ENCODE measurements at regions not wholly inside any gene's neighbourhood (a gene's known extent, or its start where the extent isn't known, plus 50 kb on each side); places are given as distances from the start of the nearest gene placed in this dataset.
"Not testable (repeated sequence)": the region's sequence is repeated elsewhere in the genome, so short reads cannot be mapped to it uniquely, and the experiment has no call there.

- no peaks in the 10 kb centered on the region for H3K4me1 ChIP-seq (ENCODE audit: control extremely low read depth in 1 of 4, control insufficient read depth in 4 of 4, insufficient read depth in 4 of 4, low read length in 3 of 4)
- H3K4me3 ChIP-seq (ENCODE audit: control insufficient read depth in 1 of 7, extremely low read depth in 1 of 7, insufficient read depth in 4 of 7, low read depth in 2 of 7, low read length in 6 of 7), result no peak overlapping the region
- no peaks in the 10 kb centered on the region for H3K36me3 ChIP-seq (ENCODE audit: control insufficient read depth in 4 of 4, insufficient read depth in 4 of 4, low read length in 3 of 4)
- no peak overlapping the region for H3K27ac ChIP-seq (ENCODE audit: insufficient read depth in 1 of 2, low read depth in 1 of 2, low read length in 2 of 2, poor library complexity in 1 of 2, severe bottlenecking in 2 of 2)
- POLR2A ChIA-PET, result no interaction called here
- WGBS (ENCODE audit: insufficient coverage), result 100% methylated on average over 3 of the region's 3 CpGs
- CTCF ChIA-PET, result interaction anchor here (1.0 kb wide), 1 partner anchor 13 kb away, joined by 3 read pairs; no protein-coding TSS in a partner anchor
- no peak for DNase-seq
- no peaks in the 10 kb centered on the region for H3K27me3 ChIP-seq (replicated peaks in 2 of 5; ENCODE audit: control insufficient read depth in 4 of 5, insufficient read depth in 5 of 5, low read length in 4 of 5)
- H3K9me3 ChIP-seq (ENCODE audit: control extremely low read depth in 1 of 5, control insufficient read depth in 4 of 5, insufficient read depth in 2 of 5, low read depth in 1 of 5, low read length in 4 of 5), result no peaks in the 10 kb centered on the region
These were observed 432.8 kb downstream of the CD83 start for GRCh38 chr6:14550410-14550809.

- Histone ChIP-seq H3K4me3 (ENCODE audit: control insufficient read depth in 1 of 7, extremely low read depth in 1 of 7, insufficient read depth in 4 of 7, low read depth in 2 of 7, low read length in 6 of 7) (no peak overlapping the region), H3K27ac (ENCODE audit: insufficient read depth in 1 of 2, low read depth in 1 of 2, low read length in 2 of 2, poor library complexity in 1 of 2, severe bottlenecking in 2 of 2) (no peak overlapping the region), H3K36me3 (ENCODE audit: control insufficient read depth in 4 of 4, insufficient read depth in 4 of 4, low read length in 3 of 4) (no peaks in the 10 kb centered on the region), H3K27me3 (replicated peaks in 2 of 5; ENCODE audit: control insufficient read depth in 4 of 5, insufficient read depth in 5 of 5, low read length in 4 of 5) (no peaks in the 10 kb centered on the region), H3K4me1 (ENCODE audit: control extremely low read depth in 1 of 4, control insufficient read depth in 4 of 4, insufficient read depth in 4 of 4, low read length in 3 of 4) (no peaks in the 10 kb centered on the region), H3K9me3 (ENCODE audit: control extremely low read depth in 1 of 5, control insufficient read depth in 4 of 5, insufficient read depth in 2 of 5, low read depth in 1 of 5, low read length in 4 of 5) (no peaks in the 10 kb centered on the region)
- POLR2A ChIA-PET, result no interaction called here
- CTCF ChIA-PET, result interaction anchor here (1.0 kb wide), 1 partner anchor 14 kb away, joined by 3 read pairs; no protein-coding TSS in a partner anchor
- WGBS (ENCODE audit: insufficient coverage), result 100% methylated on average over 3 of the region's 3 CpGs
- DNase-seq, result no peak
These were observed 433.2 kb downstream of the CD83 start for GRCh38 chr6:14550822-14551221.

- POLR2A ChIA-PET; H3K9me3 ChIP-seq (ENCODE audit: control extremely low read depth in 1 of 5, control insufficient read depth in 4 of 5, insufficient read depth in 2 of 5, low read depth in 1 of 5, low read length in 4 of 5); DNase-seq; H3K27ac ChIP-seq (ENCODE audit: insufficient read depth in 1 of 2, low read depth in 1 of 2, low read length in 2 of 2, poor library complexity in 1 of 2, severe bottlenecking in 2 of 2); H3K36me3 ChIP-seq (ENCODE audit: control insufficient read depth in 4 of 4, insufficient read depth in 4 of 4, low read length in 3 of 4); H3K4me3 ChIP-seq (ENCODE audit: control insufficient read depth in 1 of 7, extremely low read depth in 1 of 7, insufficient read depth in 4 of 7, low read depth in 2 of 7, low read length in 6 of 7); H3K4me1 ChIP-seq (ENCODE audit: control extremely low read depth in 1 of 4, control insufficient read depth in 4 of 4, insufficient read depth in 4 of 4, low read length in 3 of 4); H3K27me3 ChIP-seq (replicated peaks in 2 of 5; ENCODE audit: control insufficient read depth in 4 of 5, insufficient read depth in 5 of 5, low read length in 4 of 5): not testable (repeated sequence)
- CTCF ChIA-PET, result interaction anchor here (1.0 kb wide), 1 partner anchor 14 kb away, joined by 3 read pairs; no protein-coding TSS in a partner anchor
- WGBS (ENCODE audit: insufficient coverage), result 100% methylated on average over 2 of the region's 8 CpGs
These were observed 434.0 kb downstream of the CD83 start for GRCh38 chr6:14551601-14552000.

- DNase-seq, result no peak
- H3K27me3 ChIP-seq (replicated peaks in 2 of 5; ENCODE audit: control insufficient read depth in 4 of 5, insufficient read depth in 5 of 5, low read length in 4 of 5), result no peaks in the 10 kb centered on the region
- 100% methylated on average over 5 of the region's 5 CpGs for WGBS (ENCODE audit: insufficient coverage)
- H3K4me1 ChIP-seq (ENCODE audit: control extremely low read depth in 1 of 4, control insufficient read depth in 4 of 4, insufficient read depth in 4 of 4, low read length in 3 of 4), result no peaks in the 10 kb centered on the region
- H3K4me3 ChIP-seq (ENCODE audit: control insufficient read depth in 1 of 7, extremely low read depth in 1 of 7, insufficient read depth in 4 of 7, low read depth in 2 of 7, low read length in 6 of 7), result no peak overlapping the region
- no peaks in the 10 kb centered on the region for H3K9me3 ChIP-seq (ENCODE audit: control extremely low read depth in 1 of 5, control insufficient read depth in 4 of 5, insufficient read depth in 2 of 5, low read depth in 1 of 5, low read length in 4 of 5)
- H3K36me3 ChIP-seq (ENCODE audit: control insufficient read depth in 4 of 4, insufficient read depth in 4 of 4, low read length in 3 of 4), result no peaks in the 10 kb centered on the region
- ChIA-PET CTCF (no interaction called here), POLR2A (no interaction called here)
- no peak overlapping the region for H3K27ac ChIP-seq (ENCODE audit: insufficient read depth in 1 of 2, low read depth in 1 of 2, low read length in 2 of 2, poor library complexity in 1 of 2, severe bottlenecking in 2 of 2)
These were observed 435.3 kb downstream of the CD83 start for GRCh38 chr6:14552891-14553290.

- Histone ChIP-seq H3K36me3 (ENCODE audit: control insufficient read depth in 4 of 4, insufficient read depth in 4 of 4, low read length in 3 of 4) (no peaks in the 10 kb centered on the region), H3K4me3 (ENCODE audit: control insufficient read depth in 1 of 7, extremely low read depth in 1 of 7, insufficient read depth in 4 of 7, low read depth in 2 of 7, low read length in 6 of 7) (no peak overlapping the region), H3K27me3 (replicated peaks in 2 of 5; ENCODE audit: control insufficient read depth in 4 of 5, insufficient read depth in 5 of 5, low read length in 4 of 5) (no peaks in the 10 kb centered on the region), H3K9me3 (ENCODE audit: control extremely low read depth in 1 of 5, control insufficient read depth in 4 of 5, insufficient read depth in 2 of 5, low read depth in 1 of 5, low read length in 4 of 5) (no peaks in the 10 kb centered on the region), H3K4me1 (ENCODE audit: control extremely low read depth in 1 of 4, control insufficient read depth in 4 of 4, insufficient read depth in 4 of 4, low read length in 3 of 4) (no peaks in the 10 kb centered on the region), H3K27ac (ENCODE audit: insufficient read depth in 1 of 2, low read depth in 1 of 2, low read length in 2 of 2, poor library complexity in 1 of 2, severe bottlenecking in 2 of 2) (no peak overlapping the region)
- DNase-seq, result no peak
- POLR2A ChIA-PET, result interaction anchor here (0.6 kb wide), 1 partner anchor 11 kb away, joined by 6 read pairs; no protein-coding TSS in a partner anchor
- CTCF ChIA-PET, result no interaction called here
- WGBS (ENCODE audit: insufficient coverage), result 98% methylated on average over 8 of the region's 8 CpGs
These were observed 435.9 kb downstream of the CD83 start for GRCh38 chr6:14553515-14553914.

- POLR2A ChIA-PET, result no interaction called here
- Histone ChIP-seq H3K36me3 (ENCODE audit: control insufficient read depth in 4 of 4, insufficient read depth in 4 of 4, low read length in 3 of 4) (no peaks in the 10 kb centered on the region), H3K4me3 (ENCODE audit: control insufficient read depth in 1 of 7, extremely low read depth in 1 of 7, insufficient read depth in 4 of 7, low read depth in 2 of 7, low read length in 6 of 7) (no peak overlapping the region), H3K9me3 (ENCODE audit: control extremely low read depth in 1 of 5, control insufficient read depth in 4 of 5, insufficient read depth in 2 of 5, low read depth in 1 of 5, low read length in 4 of 5) (no peaks in the 10 kb centered on the region), H3K4me1 (ENCODE audit: control extremely low read depth in 1 of 4, control insufficient read depth in 4 of 4, insufficient read depth in 4 of 4, low read length in 3 of 4) (no peaks in the 10 kb centered on the region), H3K27me3 (replicated peaks in 2 of 5; ENCODE audit: control insufficient read depth in 4 of 5, insufficient read depth in 5 of 5, low read length in 4 of 5) (no peaks in the 10 kb centered on the region), H3K27ac (ENCODE audit: insufficient read depth in 1 of 2, low read depth in 1 of 2, low read length in 2 of 2, poor library complexity in 1 of 2, severe bottlenecking in 2 of 2) (no peak overlapping the region)
- WGBS (ENCODE audit: insufficient coverage), result 94% methylated on average over 5 of the region's 6 CpGs
- DNase-seq, result no peak
- CTCF ChIA-PET, result interaction anchor here (1.3 kb wide), 1 partner anchor 38 kb away, joined by 3 read pairs; no protein-coding TSS in a partner anchor
These were observed 438.2 kb downstream of the CD83 start for GRCh38 chr6:14555804-14556203.

GRCh38 chr6:14559746-14560536, 442.4 kb downstream of the CD83 start:
- POLR2A ChIA-PET, result no interaction called here
- 100% methylated on average over 2 of the region's 3 CpGs for WGBS (ENCODE audit: insufficient coverage)
- H3K4me3 ChIP-seq (ENCODE audit: control insufficient read depth in 1 of 7, extremely low read depth in 1 of 7, insufficient read depth in 4 of 7, low read depth in 2 of 7, low read length in 6 of 7), result no peak overlapping the region
- H3K27ac ChIP-seq (ENCODE audit: insufficient read depth in 1 of 2, low read depth in 1 of 2, low read length in 2 of 2, poor library complexity in 1 of 2, severe bottlenecking in 2 of 2), result no peak overlapping the region
- peaks cover 0 to 3% (median 0%) of the 10 kb centered on the region in 5 experiments for H3K9me3 ChIP-seq (ENCODE audit: control extremely low read depth in 1 of 5, control insufficient read depth in 4 of 5, insufficient read depth in 2 of 5, low read depth in 1 of 5, low read length in 4 of 5)
- DNase-seq, result no peak
- no peaks in the 10 kb centered on the region for H3K4me1 ChIP-seq (ENCODE audit: control extremely low read depth in 1 of 4, control insufficient read depth in 4 of 4, insufficient read depth in 4 of 4, low read length in 3 of 4)
- H3K36me3 ChIP-seq (ENCODE audit: control insufficient read depth in 4 of 4, insufficient read depth in 4 of 4, low read length in 3 of 4), result no peaks in the 10 kb centered on the region
- CTCF ChIA-PET, result no interaction called here
- no peaks in the 10 kb centered on the region for H3K27me3 ChIP-seq (replicated peaks in 2 of 5; ENCODE audit: control insufficient read depth in 4 of 5, insufficient read depth in 5 of 5, low read length in 4 of 5)

Data from common myeloid progenitor, CD34-positive (primary cell).